ENCODE measurements at regions not wholly inside any gene's neighbourhood (a gene's known extent, or its start where the extent isn't known, plus 50 kb on each side); places are given as distances from the start of the nearest gene placed in this dataset.

DNA sequence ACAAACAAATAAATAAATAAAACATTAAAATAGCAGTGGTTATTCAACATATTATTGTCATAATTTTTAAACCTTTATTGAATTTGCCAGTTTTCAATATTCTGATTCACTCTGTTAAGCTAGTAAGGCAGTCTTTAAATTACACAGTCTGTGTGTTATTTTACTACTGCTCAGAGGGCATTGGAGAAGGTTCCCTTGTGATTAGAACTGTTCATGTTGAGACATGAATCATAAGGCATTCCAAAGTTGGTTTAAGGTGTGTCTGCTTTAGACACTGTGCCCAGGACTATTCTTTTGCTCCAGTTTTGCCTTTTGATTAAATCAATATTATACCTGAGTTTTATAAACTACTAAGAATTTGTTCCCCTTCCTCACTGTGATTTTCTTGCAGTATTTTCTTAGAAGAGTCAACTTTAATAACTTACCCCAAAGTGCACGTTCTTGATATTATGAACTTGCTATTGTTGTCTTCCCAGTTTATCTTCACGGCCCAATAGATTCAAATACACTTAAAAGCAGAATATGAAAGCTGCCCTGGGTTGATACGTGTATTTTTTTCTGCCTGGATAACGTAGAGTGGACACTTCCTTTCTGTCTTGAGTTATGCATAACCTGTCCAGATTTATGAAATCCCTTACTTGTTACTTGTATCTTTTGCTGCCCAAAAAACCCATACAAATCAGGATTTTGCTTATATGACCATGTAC is 105.3 kb upstream of the BCAT1 start:
- no peak for TF ChIP-seq EZH2phosphoT487 (IDR thresholded peaks at IDR 0.05; ENCODE audit: insufficient read depth, low read depth)
- TF ChIP-seq EZH2 (IDR thresholded peaks at IDR 0.05; ENCODE audit: insufficient read depth, poor library complexity, severe bottlenecking): no peak

Data from GM23248 (cell line).